ENCODE measurements at regions not wholly inside any gene's neighbourhood (a gene's known extent, or its start where the extent isn't known, plus 50 kb on each side); places are given as distances from the start of the nearest gene placed in this dataset.

- Histone ChIP-seq H3K27me3 (replicated peaks in 1 of 4; ENCODE audit: control extremely low read depth in 1 of 4, control insufficient read depth in 3 of 4, insufficient read depth in 4 of 4, low read length in 3 of 4) (peaks cover 0 to 6% (median 1%) of the 10 kb centered on the region in 4 experiments), H3K36me3 (replicated peaks in 1 of 2; ENCODE audit: control extremely low read depth in 1 of 2, control insufficient read depth in 1 of 2, extremely low read depth in 1 of 2, insufficient read depth in 2 of 2, low read length in 1 of 2) (no peaks in the 10 kb centered on the region), H3K4me2 (replicated peaks; ENCODE audit: low read depth, low read length, poor library complexity, severe bottlenecking) (no peak overlapping the region), H3K4me1 (ENCODE audit: control insufficient read depth in 2 of 2, insufficient read depth in 2 of 2, low read length in 2 of 2) (no peaks in the 10 kb centered on the region), H3K79me2 (ENCODE audit: control insufficient read depth, insufficient read depth, low read length) (no peaks in the 10 kb centered on the region), H2AFZ (ENCODE audit: insufficient read depth, low read depth, low read length, poor library complexity, severe bottlenecking) (no peak overlapping the region), H3K4me3 (ENCODE audit: control extremely low read depth in 1 of 5, extremely low read depth in 1 of 5, insufficient read depth in 1 of 5, low read depth in 2 of 5, low read length in 4 of 5) (no peak overlapping the region), H4K20me1 (ENCODE audit: control insufficient read depth, insufficient read depth, low read length, poor library complexity, severe bottlenecking) (no peaks in the 10 kb centered on the region), H3K27ac (ENCODE audit: low read length in 2 of 2) (no peak overlapping the region), H3K9ac (ENCODE audit: low read length) (no peak overlapping the region), H3K9me3 (ENCODE audit: control extremely low read depth in 1 of 3, control insufficient read depth in 2 of 3, insufficient read depth in 1 of 3, low read length in 2 of 3) (no peaks in the 10 kb centered on the region)
- H3K4me3 Mint-ChIP-seq, result no peak overlapping the region
- H3K27me3 Mint-ChIP-seq, result peaks cover 32% of the 10 kb centered on the region
- WGBS (ENCODE audit: insufficient coverage), result 86% methylated on average over 6 of the region's 6 CpGs
- CTCF ChIA-PET, result interaction anchor here (0.7 to 2.2 kb wide), 5 partner anchors 11 to 128 kb away, joined by 3 to 9 read pairs (median 3); no protein-coding TSS in a partner anchor
- DNase-seq, result no peak
- no peak overlapping the region for H3K27ac Mint-ChIP-seq
- intact Hi-C loops (cut with micrococcal nuclease), result no loop called here
- H3K4me1 Mint-ChIP-seq, result no peaks in the 10 kb centered on the region
- POLR2A ChIA-PET, result no interaction called here
- H3K9me3 Mint-ChIP-seq (ENCODE audit: insufficient read depth), result no peaks in the 10 kb centered on the region
- no peak for TF ChIP-seq EZH2 (IDR thresholded peaks at IDR 0.05; ENCODE audit: borderline replicate concordance, insufficient read depth, low read depth, low read length, poor library complexity, severe bottlenecking)
- TF ChIP-seq CTCF (IDR thresholded peaks at IDR 0.05), result no peak
- no peak for ATAC-seq (ENCODE audit: low read depth)
Measured at GRCh38 chr3:182709306-182709705, 84.0 kb upstream of the ATP11B start.

- H3K36me3 ChIP-seq (replicated peaks in 1 of 2; ENCODE audit: control extremely low read depth in 1 of 2, control insufficient read depth in 1 of 2, extremely low read depth in 1 of 2, insufficient read depth in 2 of 2, low read length in 1 of 2), result no peaks in the 10 kb centered on the region
- no peaks in the 10 kb centered on the region for H4K20me1 ChIP-seq (ENCODE audit: control insufficient read depth, insufficient read depth, low read length, poor library complexity, severe bottlenecking)
- peak; percentile 39 for ATAC-seq (ENCODE audit: low read depth)
- intact Hi-C loops (cut with micrococcal nuclease), result loop anchor here (5.0 kb wide), 1 partner anchor 412 kb away; no protein-coding TSS in a partner anchor
- no peak overlapping the region for H3K4me2 ChIP-seq (replicated peaks; ENCODE audit: low read depth, low read length, poor library complexity, severe bottlenecking)
- Mint-ChIP-seq H3K27ac (no peak overlapping the region), H3K4me1 (no peaks in the 10 kb centered on the region), H3K4me3 (no peak overlapping the region), H3K27me3 (peaks cover 20% of the 10 kb centered on the region), H3K9me3 (ENCODE audit: insufficient read depth) (no peaks in the 10 kb centered on the region)
- H3K9me3 ChIP-seq (ENCODE audit: control extremely low read depth in 1 of 3, control insufficient read depth in 2 of 3, insufficient read depth in 1 of 3, low read length in 2 of 3), result no peaks in the 10 kb centered on the region
- peak; percentile 47 for DNase-seq
- H3K9ac ChIP-seq (ENCODE audit: low read length), result no peak overlapping the region
- H3K4me1 ChIP-seq (ENCODE audit: control insufficient read depth in 2 of 2, insufficient read depth in 2 of 2, low read length in 2 of 2), result no peaks in the 10 kb centered on the region
- ChIA-PET POLR2A (no interaction called here), CTCF (interaction anchor here (0.8 to 3.2 kb wide), 15 partner anchors 9 to 1639 kb away, joined by 3 to 15 read pairs (median 4); no protein-coding TSS in a partner anchor)
- H3K27ac ChIP-seq (ENCODE audit: low read length in 2 of 2), result no peak overlapping the region
- 17% methylated on average over 1 of the region's 7 CpGs for WGBS (ENCODE audit: insufficient coverage)
- TF ChIP-seq EZH2 (IDR thresholded peaks at IDR 0.05; ENCODE audit: borderline replicate concordance, insufficient read depth, low read depth, low read length, poor library complexity, severe bottlenecking) (no peak), CTCF (IDR thresholded peaks at IDR 0.05) (peak; percentile 81)
- H2AFZ ChIP-seq (ENCODE audit: insufficient read depth, low read depth, low read length, poor library complexity, severe bottlenecking), result no peak overlapping the region
- no peaks in the 10 kb centered on the region for H3K79me2 ChIP-seq (ENCODE audit: control insufficient read depth, insufficient read depth, low read length)
- H3K27me3 ChIP-seq (replicated peaks in 1 of 4; ENCODE audit: control extremely low read depth in 1 of 4, control insufficient read depth in 3 of 4, insufficient read depth in 4 of 4, low read length in 3 of 4), result peaks cover 0 to 6% (median 0%) of the 10 kb centered on the region in 4 experiments
- no peak overlapping the region for H3K4me3 ChIP-seq (ENCODE audit: control extremely low read depth in 1 of 5, extremely low read depth in 1 of 5, insufficient read depth in 1 of 5, low read depth in 2 of 5, low read length in 4 of 5)
Measured at GRCh38 chr3:182710557-182711157, 82.6 kb upstream of the ATP11B start.
